Endodermal cell (in vitro differentiated cells): ENCODE measurements at regions not wholly inside any gene's neighbourhood (a gene's known extent, or its start where the extent isn't known, plus 50 kb on each side); places are given as distances from the start of the nearest gene placed in this dataset.
"Not testable (repeated sequence)": the region's sequence is repeated elsewhere in the genome, so short reads cannot be mapped to it uniquely, and the experiment has no call there.

ENCODE experiments used
- DNase-seq: peaks from one replicate; pipeline ENCODE4 v3.0.0-alpha.2; 2017
- H3K27ac ChIP-seq: 2 replicates; pipeline ENCODE4 v1.5.1; 2013; ENCODE audit warnings: mild to moderate bottlenecking, low read depth, low read length, moderate library complexity
- H3K27me3 ChIP-seq: 2 replicates; pipeline ENCODE4 v1.6.1; 2013; ENCODE audit warnings: mild to moderate bottlenecking, low read length, moderate library complexity; ENCODE audit not compliant: insufficient read depth, control insufficient read depth, poor library complexity, severe bottlenecking
- H3K36me3 ChIP-seq: 2 replicates; pipeline ENCODE4 v1.7.0; 2013; ENCODE audit warnings: mild to moderate bottlenecking, low read length, moderate library complexity; ENCODE audit not compliant: control insufficient read depth, insufficient read depth
- H3K4me1 ChIP-seq: one replicate; pipeline ENCODE4 v1.7.0; 2013; ENCODE audit warnings: low read length; ENCODE audit not compliant: control insufficient read depth, insufficient read depth
- H3K4me3 ChIP-seq: 2 replicates; pipeline ENCODE4 v1.5.1; 2013; ENCODE audit warnings: mild to moderate bottlenecking, low read length, moderate library complexity
- H3K9ac ChIP-seq: 2 replicates; pipeline ENCODE4 v1.6.1; 2013; ENCODE audit warnings: mild to moderate bottlenecking, low read length, moderate library complexity; ENCODE audit not compliant: poor library complexity, severe bottlenecking; ENCODE audit errors: extremely low read depth
- H3K9me3 ChIP-seq: 2 replicates; pipeline ENCODE4 v1.6.1; 2013; ENCODE audit warnings: mild to moderate bottlenecking, low read length, moderate library complexity; ENCODE audit not compliant: control insufficient read depth
- H3K27ac Mint-ChIP-seq: 2 replicates; pipeline ENCODE4 v1.8.0; 2020; ENCODE audit warnings: mixed read lengths
- H3K27me3 Mint-ChIP-seq: 2 replicates; pipeline ENCODE4 v1.8.0; 2021; ENCODE audit warnings: mild to moderate bottlenecking, mixed read lengths; ENCODE audit not compliant: insufficient read depth
- H3K36me3 Mint-ChIP-seq: 2 replicates; pipeline ENCODE4 v1.8.0; 2020; ENCODE audit warnings: low read depth, mixed read lengths
- H3K4me1 Mint-ChIP-seq: 2 replicates; pipeline ENCODE4 v1.8.0; 2020; ENCODE audit warnings: mixed read lengths
- H3K4me3 Mint-ChIP-seq: 2 replicates; pipeline ENCODE4 v1.8.0; 2020; ENCODE audit warnings: mild to moderate bottlenecking, moderate library complexity, mixed read lengths
- H3K9me3 Mint-ChIP-seq: 2 replicates; pipeline ENCODE4 v1.8.0; 2020; ENCODE audit warnings: mild to moderate bottlenecking, mixed read lengths
- WGBS, 2 experiments: methylation state at CpG; one replicate each; pipeline versions ENCODE4 v1.1.5 to v1.1.7; 2013; ENCODE audit warnings: missing lambda C conversion rate in 2 of 2, mixed read lengths in 1 of 2; ENCODE audit not compliant: insufficient coverage in 1 of 2, insufficient read length in 1 of 2; 5-methylcytosine and 5-hydroxymethylcytosine counted together
- TF ChIP-seq, protein P1 (sequence below): fragments of 200-600 bp; sonication (generic); conservative IDR thresholded peaks from 2 replicates; pipeline ENCODE4 v1.5.0; 2021; ENCODE audit warnings: antibody characterized with exemption, mild to moderate bottlenecking

DNA sequence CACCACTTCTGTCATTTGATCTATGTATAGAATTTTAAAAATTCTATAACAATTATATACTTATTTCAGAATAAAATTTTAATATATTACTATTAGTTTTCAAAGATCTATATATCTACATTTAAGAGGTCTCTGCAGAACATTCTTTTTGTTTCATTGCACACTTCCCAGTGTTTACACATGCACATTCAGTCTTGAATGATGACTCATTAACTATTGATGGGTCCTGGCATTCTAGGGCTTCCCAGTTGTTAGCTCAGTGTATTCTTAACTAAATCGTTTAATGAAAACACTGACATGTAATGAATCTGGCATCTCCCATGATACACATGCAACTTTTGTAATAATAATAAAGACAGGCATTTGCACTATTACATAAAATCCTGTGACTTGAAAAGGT lies 324.6 kb downstream of the KLF12 start:
- peaks cover 14% of the 10 kb centered on the region for H3K4me1 Mint-ChIP-seq
- no peaks in the 10 kb centered on the region for H3K36me3 Mint-ChIP-seq
- no peak overlapping the region for H3K27ac Mint-ChIP-seq
- Histone ChIP-seq H3K9me3 (no peaks in the 10 kb centered on the region), H3K4me1 (no peaks in the 10 kb centered on the region), H3K9ac (no peak overlapping the region), H3K36me3 (no peaks in the 10 kb centered on the region), H3K4me3 (no peak overlapping the region), H3K27me3 (no peaks in the 10 kb centered on the region), H3K27ac (no peak overlapping the region)
- H3K27me3 Mint-ChIP-seq = no peaks in the 10 kb centered on the region
- TF ChIP-seq, protein P1, sequence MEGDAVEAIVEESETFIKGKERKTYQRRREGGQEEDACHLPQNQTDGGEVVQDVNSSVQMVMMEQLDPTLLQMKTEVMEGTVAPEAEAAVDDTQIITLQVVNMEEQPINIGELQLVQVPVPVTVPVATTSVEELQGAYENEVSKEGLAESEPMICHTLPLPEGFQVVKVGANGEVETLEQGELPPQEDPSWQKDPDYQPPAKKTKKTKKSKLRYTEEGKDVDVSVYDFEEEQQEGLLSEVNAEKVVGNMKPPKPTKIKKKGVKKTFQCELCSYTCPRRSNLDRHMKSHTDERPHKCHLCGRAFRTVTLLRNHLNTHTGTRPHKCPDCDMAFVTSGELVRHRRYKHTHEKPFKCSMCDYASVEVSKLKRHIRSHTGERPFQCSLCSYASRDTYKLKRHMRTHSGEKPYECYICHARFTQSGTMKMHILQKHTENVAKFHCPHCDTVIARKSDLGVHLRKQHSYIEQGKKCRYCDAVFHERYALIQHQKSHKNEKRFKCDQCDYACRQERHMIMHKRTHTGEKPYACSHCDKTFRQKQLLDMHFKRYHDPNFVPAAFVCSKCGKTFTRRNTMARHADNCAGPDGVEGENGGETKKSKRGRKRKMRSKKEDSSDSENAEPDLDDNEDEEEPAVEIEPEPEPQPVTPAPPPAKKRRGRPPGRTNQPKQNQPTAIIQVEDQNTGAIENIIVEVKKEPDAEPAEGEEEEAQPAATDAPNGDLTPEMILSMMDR = no peak
- 100% methylated on average over 1 of the region's 1 CpG for WGBS, 2 experiments
- DNase-seq = no peak
- no peak overlapping the region for H3K4me3 Mint-ChIP-seq
- no peaks in the 10 kb centered on the region for H3K9me3 Mint-ChIP-seq

DNA sequence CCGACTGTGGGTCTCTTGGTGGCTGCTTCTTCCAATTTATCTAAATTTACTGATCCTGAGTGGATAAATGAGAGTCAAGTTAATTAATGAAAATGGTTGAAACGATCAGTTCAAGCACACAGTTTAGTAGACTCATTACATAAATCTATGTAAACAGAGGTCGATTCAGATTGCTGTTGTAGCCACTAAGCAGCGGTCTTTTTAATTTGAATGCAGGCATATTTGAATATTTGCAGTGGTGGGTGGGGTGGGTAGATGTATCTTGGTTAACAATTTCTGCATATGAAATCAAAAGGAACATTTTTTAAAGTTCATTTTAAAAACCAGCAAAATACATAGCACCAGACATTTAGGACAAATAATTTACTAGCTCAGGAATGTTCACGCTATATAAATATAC lies 325.9 kb downstream of the KLF12 start:
- Mint-ChIP-seq H3K9me3 (no peaks in the 10 kb centered on the region), H3K4me3 (no peak overlapping the region), H3K27me3 (no peaks in the 10 kb centered on the region), H3K4me1 (peaks cover 6% of the 10 kb centered on the region), H3K36me3 (no peaks in the 10 kb centered on the region), H3K27ac (no peak overlapping the region)
- Histone ChIP-seq H3K9ac (no peak overlapping the region), H3K36me3 (no peaks in the 10 kb centered on the region), H3K27me3 (no peaks in the 10 kb centered on the region), H3K4me3 (no peak overlapping the region), H3K4me1 (no peaks in the 10 kb centered on the region), H3K27ac (no peak overlapping the region), H3K9me3 (no peaks in the 10 kb centered on the region)
- WGBS, 2 experiments = 90 to 100% methylated on average over 1 to 5 of the region's 5 CpGs
- no peak for DNase-seq
- TF ChIP-seq, protein P1 = no peak

DNA sequence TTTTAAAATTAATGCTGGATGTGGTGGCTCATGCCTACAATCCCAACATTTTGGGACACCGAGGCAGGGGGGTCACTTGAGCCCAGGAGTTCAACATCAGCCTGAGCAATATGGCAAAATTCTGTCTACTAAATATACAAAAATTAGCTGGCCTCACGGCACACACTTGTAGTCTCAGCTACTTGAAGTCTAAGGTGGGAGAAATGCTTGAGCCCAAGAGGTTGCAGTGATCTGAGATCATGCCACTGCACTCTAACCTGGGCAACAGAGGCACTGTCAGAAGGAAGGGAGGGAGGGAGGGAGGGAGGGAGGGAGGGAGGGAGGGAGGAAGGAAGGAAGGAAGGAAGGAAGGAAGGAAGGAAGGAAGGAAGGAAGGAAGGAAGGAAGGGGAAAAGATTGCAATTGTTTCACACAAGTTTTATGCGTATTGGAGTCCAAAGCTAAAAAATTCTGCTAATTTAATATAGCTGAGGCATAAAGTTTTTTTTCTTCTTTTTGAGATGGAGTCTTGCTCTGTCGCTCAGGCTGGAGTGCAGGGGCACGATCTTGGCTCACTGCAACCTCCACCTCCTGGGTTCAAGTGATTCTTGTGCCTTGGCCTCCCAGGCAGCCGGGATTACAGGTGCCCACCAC lies 328.8 kb downstream of the KLF12 start:
- 82 to 96% methylated on average over 3 to 6 of the region's 6 CpGs for WGBS, 2 experiments
- not testable (repeated sequence) for H3K4me3 Mint-ChIP-seq, H3K27ac Mint-ChIP-seq

DNA sequence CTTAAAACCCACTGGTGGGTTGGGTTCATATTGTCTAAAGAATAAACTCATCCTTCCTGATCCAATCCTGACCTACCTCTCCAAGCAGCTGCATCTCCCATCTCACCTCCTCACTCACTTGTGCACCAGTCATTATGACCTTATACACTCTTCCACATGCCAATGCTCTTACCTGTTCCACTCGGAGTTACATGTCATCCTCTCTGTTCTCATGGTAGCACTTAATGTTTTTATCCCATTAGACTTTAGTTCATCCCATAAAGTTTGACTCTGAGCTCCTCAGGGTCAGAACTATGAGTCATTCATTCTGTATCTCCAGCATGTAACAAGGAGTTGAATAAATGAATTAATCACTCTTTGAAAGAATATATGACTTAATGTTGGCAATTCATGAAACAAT lies 330.2 kb downstream of the KLF12 start:
- Histone ChIP-seq H3K27ac (no peak overlapping the region), H3K4me3 (no peak overlapping the region), H3K27me3 (no peaks in the 10 kb centered on the region), H3K4me1 (no peaks in the 10 kb centered on the region), H3K36me3 (no peaks in the 10 kb centered on the region), H3K9ac (no peak overlapping the region), H3K9me3 (no peaks in the 10 kb centered on the region)
- peaks cover 1% of the 10 kb centered on the region for H3K36me3 Mint-ChIP-seq
- 70 to 85% methylated on average over 1 of the region's 1 CpG for WGBS, 2 experiments
- H3K4me1 Mint-ChIP-seq = peaks cover 2% of the 10 kb centered on the region
- H3K27me3 Mint-ChIP-seq = no peaks in the 10 kb centered on the region
- H3K27ac Mint-ChIP-seq = no peak overlapping the region
- H3K9me3 Mint-ChIP-seq = peaks cover under 1% of the 10 kb centered on the region
- TF ChIP-seq, protein P1 = no peak
- H3K4me3 Mint-ChIP-seq = no peak overlapping the region
- no peak for DNase-seq

More for the DNA sequence above, 328.8 kb downstream of the KLF12 start:
- not testable (repeated sequence) for H3K9me3 Mint-ChIP-seq, H3K4me1 Mint-ChIP-seq, H3K9me3 ChIP-seq, H3K27me3 ChIP-seq, H3K4me3 ChIP-seq, DNase-seq, H3K36me3 ChIP-seq, H3K27ac ChIP-seq, H3K9ac ChIP-seq, H3K36me3 Mint-ChIP-seq, H3K27me3 Mint-ChIP-seq, H3K4me1 ChIP-seq
